SK-N-SH treated with all-trans-retinoic acid at 6 μM for 48 hours (cell line): ENCODE measurements at regions not wholly inside any gene's neighbourhood (a gene's known extent, or its start where the extent isn't known, plus 50 kb on each side); places are given as distances from the start of the nearest gene placed in this dataset.

ENCODE experiments used
- ATAC-seq: fragments of 200-7000 bp; cut with Tn5 transposase; 3 replicates; pipeline ENCODE4 v1.9.1; 2020; ENCODE audit warnings: mild to moderate bottlenecking, moderate library complexity
- ARNTL ChIP-seq: fragments of 450-650 bp; formaldehyde crosslinking; IDR thresholded peaks from 2 replicates; pipeline ENCODE4 v1.5.0; 2020; ENCODE audit warnings: low read depth, mild to moderate bottlenecking, moderate library complexity, borderline replicate concordance
- BACH2 ChIP-seq: fragments of 250-450 bp; sonication (Bioruptor Pico); IDR thresholded peaks from 2 replicates; pipeline ENCODE4 v1.9.0; 2021; ENCODE audit warnings: mild to moderate bottlenecking, borderline replicate concordance
- CSDC2 ChIP-seq: fragments of 250-450 bp; sonication (Bioruptor Pico); IDR thresholded peaks from 2 replicates; pipeline ENCODE4 v1.5.0; 2020; ENCODE audit warnings: mild to moderate bottlenecking, moderate library complexity
- CSRNP3 ChIP-seq: fragments of 250-450 bp; sonication (Bioruptor Pico); IDR thresholded peaks from 2 replicates; pipeline ENCODE4 v1.5.1; 2021; ENCODE audit warnings: mild to moderate bottlenecking, moderate library complexity
- ESRRG ChIP-seq: fragments of 250-450 bp; sonication (Bioruptor Pico); IDR thresholded peaks from 2 replicates; pipeline ENCODE4 v1.6.1; 2021; ENCODE audit warnings: mild to moderate bottlenecking
- GLIS3 ChIP-seq: fragments of 250-450 bp; sonication (Bioruptor Pico); IDR thresholded peaks from 2 replicates; pipeline ENCODE4 v1.5.0; 2020; ENCODE audit warnings: mild to moderate bottlenecking, moderate library complexity
- ISL1 ChIP-seq: fragments of 250-450 bp; sonication (Bioruptor Pico); IDR thresholded peaks from 2 replicates; pipeline ENCODE4 v2.1.2; 2022; ENCODE audit warnings: mild to moderate bottlenecking, moderate library complexity
- OSR1 ChIP-seq: fragments of 250-450 bp; sonication (Bioruptor Pico); IDR thresholded peaks from 2 replicates; pipeline ENCODE4 v1.8.0; 2022; ENCODE audit warnings: moderate library complexity, mild to moderate bottlenecking, inconsistent platforms
- PATZ1 ChIP-seq: fragments of 250-450 bp; sonication (Bioruptor Pico); IDR thresholded peaks from 2 replicates; pipeline ENCODE4 v1.8.0; 2020; ENCODE audit warnings: mild to moderate bottlenecking, moderate library complexity, borderline replicate concordance
- POU6F1 ChIP-seq: fragments of 250-450 bp; sonication (Bioruptor Pico); IDR thresholded peaks from 2 replicates; pipeline ENCODE4 v1.8.0; 2021; ENCODE audit warnings: low read depth, mild to moderate bottlenecking, moderate library complexity, borderline replicate concordance
- PPARA ChIP-seq: fragments of 250-450 bp; sonication (Bioruptor Pico); IDR thresholded peaks from 2 replicates; pipeline ENCODE4 v1.5.0; 2020; ENCODE audit warnings: mild to moderate bottlenecking, borderline replicate concordance
- RARB ChIP-seq: fragments of 250-450 bp; sonication (Bioruptor Pico); IDR thresholded peaks from 2 replicates; pipeline ENCODE4 v1.8.0; 2021; ENCODE audit warnings: mild to moderate bottlenecking, moderate library complexity
- SNAI2 ChIP-seq: fragments of 250-450 bp; sonication (Bioruptor Pico); IDR thresholded peaks from 2 replicates; pipeline ENCODE4 v1.5.0; 2020; ENCODE audit warnings: mild to moderate bottlenecking, moderate library complexity
- TOX ChIP-seq: fragments of 250-450 bp; sonication (Bioruptor Pico); IDR thresholded peaks from 2 replicates; pipeline ENCODE4 v1.8.0; 2021; ENCODE audit warnings: mild to moderate bottlenecking, moderate library complexity, borderline replicate concordance
- ZFP3 ChIP-seq: fragments of 250-450 bp; sonication (Bioruptor Pico); IDR thresholded peaks from 2 replicates; pipeline ENCODE4 v1.5.0; 2020; ENCODE audit warnings: mild to moderate bottlenecking, moderate library complexity
- ZFP30 ChIP-seq: fragments of 450-650 bp; formaldehyde crosslinking; IDR thresholded peaks from 2 replicates; pipeline ENCODE4 v1.5.0; 2022; ENCODE audit warnings: mild to moderate bottlenecking, moderate library complexity
- ZNF565 ChIP-seq: fragments of 450-650 bp; formaldehyde crosslinking; conservative IDR thresholded peaks from 2 replicates; pipeline ENCODE4 v1.5.0; 2020; ENCODE audit warnings: low read depth, mild to moderate bottlenecking, moderate library complexity
- ZNF70 ChIP-seq: fragments of 450-650 bp; formaldehyde crosslinking; IDR thresholded peaks from 2 replicates; pipeline ENCODE4 v1.5.0; 2020; ENCODE audit warnings: mild to moderate bottlenecking, moderate library complexity
- ZNF8 ChIP-seq: fragments of 450-650 bp; formaldehyde crosslinking; IDR thresholded peaks from 2 replicates; pipeline ENCODE4 v1.5.0; 2020; ENCODE audit warnings: mild to moderate bottlenecking, moderate library complexity
- TF ChIP-seq, protein P1 (sequence below): fragments of 250-450 bp; sonication (Bioruptor Pico); IDR thresholded peaks from 2 replicates; pipeline ENCODE4 v1.5.0; 2020; ENCODE audit warnings: mild to moderate bottlenecking, moderate library complexity
- TF ChIP-seq, protein P2 (sequence below): fragments of 250-450 bp; sonication (Bioruptor Pico); IDR thresholded peaks from 2 replicates; pipeline ENCODE4 v1.5.1; 2020; ENCODE audit warnings: low read depth, mild to moderate bottlenecking, moderate library complexity

- ATAC-seq = no peak
- TF ChIP-seq PPARA (CRISPR knock-in tag) = no peak
- no peak for TF ChIP-seq POU6F1 (CRISPR knock-in tag)
- no peak for TF ChIP-seq PATZ1 (CRISPR knock-in tag)
- no peak for TF ChIP-seq ZNF70 (CRISPR knock-in tag)
- TF ChIP-seq CSDC2 = no peak
- TF ChIP-seq, protein P1, sequence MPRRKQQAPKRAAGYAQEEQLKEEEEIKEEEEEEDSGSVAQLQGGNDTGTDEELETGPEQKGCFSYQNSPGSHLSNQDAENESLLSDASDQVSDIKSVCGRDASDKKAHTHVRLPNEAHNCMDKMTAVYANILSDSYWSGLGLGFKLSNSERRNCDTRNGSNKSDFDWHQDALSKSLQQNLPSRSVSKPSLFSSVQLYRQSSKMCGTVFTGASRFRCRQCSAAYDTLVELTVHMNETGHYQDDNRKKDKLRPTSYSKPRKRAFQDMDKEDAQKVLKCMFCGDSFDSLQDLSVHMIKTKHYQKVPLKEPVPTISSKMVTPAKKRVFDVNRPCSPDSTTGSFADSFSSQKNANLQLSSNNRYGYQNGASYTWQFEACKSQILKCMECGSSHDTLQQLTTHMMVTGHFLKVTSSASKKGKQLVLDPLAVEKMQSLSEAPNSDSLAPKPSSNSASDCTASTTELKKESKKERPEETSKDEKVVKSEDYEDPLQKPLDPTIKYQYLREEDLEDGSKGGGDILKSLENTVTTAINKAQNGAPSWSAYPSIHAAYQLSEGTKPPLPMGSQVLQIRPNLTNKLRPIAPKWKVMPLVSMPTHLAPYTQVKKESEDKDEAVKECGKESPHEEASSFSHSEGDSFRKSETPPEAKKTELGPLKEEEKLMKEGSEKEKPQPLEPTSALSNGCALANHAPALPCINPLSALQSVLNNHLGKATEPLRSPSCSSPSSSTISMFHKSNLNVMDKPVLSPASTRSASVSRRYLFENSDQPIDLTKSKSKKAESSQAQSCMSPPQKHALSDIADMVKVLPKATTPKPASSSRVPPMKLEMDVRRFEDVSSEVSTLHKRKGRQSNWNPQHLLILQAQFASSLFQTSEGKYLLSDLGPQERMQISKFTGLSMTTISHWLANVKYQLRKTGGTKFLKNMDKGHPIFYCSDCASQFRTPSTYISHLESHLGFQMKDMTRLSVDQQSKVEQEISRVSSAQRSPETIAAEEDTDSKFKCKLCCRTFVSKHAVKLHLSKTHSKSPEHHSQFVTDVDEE = no peak
- TF ChIP-seq OSR1 (CRISPR knock-in tag) = no peak
- TF ChIP-seq ARNTL (CRISPR knock-in tag) = no peak
- no peak for TF ChIP-seq GLIS3
- no peak for TF ChIP-seq ESRRG (CRISPR knock-in tag)
- TF ChIP-seq ZFP3 = no peak
- TF ChIP-seq ISL1 (CRISPR knock-in tag) = no peak
- TF ChIP-seq, protein P2, sequence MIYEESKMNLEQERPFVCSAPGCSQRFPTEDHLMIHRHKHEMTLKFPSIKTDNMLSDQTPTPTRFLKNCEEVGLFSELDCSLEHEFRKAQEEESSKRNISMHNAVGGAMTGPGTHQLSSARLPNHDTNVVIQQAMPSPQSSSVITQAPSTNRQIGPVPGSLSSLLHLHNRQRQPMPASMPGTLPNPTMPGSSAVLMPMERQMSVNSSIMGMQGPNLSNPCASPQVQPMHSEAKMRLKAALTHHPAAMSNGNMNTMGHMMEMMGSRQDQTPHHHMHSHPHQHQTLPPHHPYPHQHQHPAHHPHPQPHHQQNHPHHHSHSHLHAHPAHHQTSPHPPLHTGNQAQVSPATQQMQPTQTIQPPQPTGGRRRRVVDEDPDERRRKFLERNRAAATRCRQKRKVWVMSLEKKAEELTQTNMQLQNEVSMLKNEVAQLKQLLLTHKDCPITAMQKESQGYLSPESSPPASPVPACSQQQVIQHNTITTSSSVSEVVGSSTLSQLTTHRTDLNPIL = no peak
- TF ChIP-seq SNAI2 (CRISPR knock-in tag) = no peak
- no peak for TF ChIP-seq ZNF565 (CRISPR knock-in tag)
- no peak for TF ChIP-seq ZNF8 (CRISPR knock-in tag)
- no peak for TF ChIP-seq RARB (CRISPR knock-in tag)
- no peak for TF ChIP-seq CSRNP3 (CRISPR knock-in tag)
- TF ChIP-seq TOX = no peak
- no peak for TF ChIP-seq BACH2
Observed at GRCh38 chr2:128488434-128488833, 169.8 kb upstream of the HS6ST1 start.

- ATAC-seq = no peak
- TF ChIP-seq ZFP30 (CRISPR knock-in tag) (no peak), CSRNP3 (CRISPR knock-in tag) (no peak), OSR1 (CRISPR knock-in tag) (no peak), PATZ1 (CRISPR knock-in tag) (no peak), ESRRG (CRISPR knock-in tag) (no peak), SNAI2 (CRISPR knock-in tag) (no peak), ARNTL (CRISPR knock-in tag) (no peak), TOX (no peak)
- TF ChIP-seq, protein P1 = no peak
Observed at GRCh38 chr2:128489526-128490273, 171.0 kb upstream of the HS6ST1 start.
